Bronchial epithelial cell (primary cell): ENCODE measurements at regions not wholly inside any gene's neighbourhood (a gene's known extent, or its start where the extent isn't known, plus 50 kb on each side); places are given as distances from the start of the nearest gene placed in this dataset.

Experiments used
- DNase-seq: peaks from one replicate; pipeline ENCODE4 v3.0.0-alpha.2; 2010; ENCODE audit warnings: low read depth
- FAIRE-seq: peaks from 2 replicates; lab custom pipeline; 2011; peaks lifted over from hg19 to GRCh38; lab: Jason Lieb, UNC
- H3K27me3 ChIP-seq: 2 replicates; pipeline ENCODE4 v1.5.1; 2011; ENCODE audit warnings: low read length; ENCODE audit not compliant: control insufficient read depth, insufficient read depth
- H3K36me3 ChIP-seq: 2 replicates; pipeline ENCODE4 v1.5.1; 2011; ENCODE audit warnings: low read length; ENCODE audit not compliant: control insufficient read depth, insufficient read depth
- H3K4me3 ChIP-seq: 2 replicates; pipeline ENCODE4 v1.5.1; 2011; ENCODE audit warnings: mild to moderate bottlenecking, low read depth, low read length, control low read depth
- CTCF ChIP-seq: IDR thresholded peaks from 2 replicates; pipeline ENCODE4 v1.5.1; 2011; ENCODE audit warnings: mild to moderate bottlenecking, moderate library complexity, low read length, control low read depth, inconsistent platforms; ENCODE audit not compliant: insufficient read depth, severe bottlenecking

GRCh38 chr5:152838241-152838786, 433.2 kb upstream of the NMUR2 start:
- DNase-seq: no peak
- no peaks in the 10 kb centered on the region for H3K27me3 ChIP-seq
- no peak for FAIRE-seq
- H3K36me3 ChIP-seq: no peaks in the 10 kb centered on the region
- H3K4me3 ChIP-seq: no peak overlapping the region
- TF ChIP-seq CTCF: no peak

GRCh38 chr5:152844713-152845112, 439.6 kb upstream of the NMUR2 start:
- no peak for FAIRE-seq
- no peak for TF ChIP-seq CTCF
- no peak for DNase-seq
- Histone ChIP-seq H3K36me3 (no peaks in the 10 kb centered on the region), H3K4me3 (no peak overlapping the region), H3K27me3 (no peaks in the 10 kb centered on the region)

GRCh38 chr5:152853361-152853760, 448.3 kb upstream of the NMUR2 start:
- no peaks in the 10 kb centered on the region for H3K36me3 ChIP-seq
- FAIRE-seq: no peak
- no peak overlapping the region for H3K4me3 ChIP-seq
- TF ChIP-seq CTCF: no peak
- no peak for DNase-seq
- H3K27me3 ChIP-seq: no peaks in the 10 kb centered on the region

- FAIRE-seq (no peak), DNase-seq (no peak)
- TF ChIP-seq CTCF: no peak
- Histone ChIP-seq H3K27me3 (no peaks in the 10 kb centered on the region), H3K36me3 (no peaks in the 10 kb centered on the region), H3K4me3 (no peak overlapping the region)
Observed at GRCh38 chr5:152855441-152855840, 450.4 kb upstream of the NMUR2 start.

- no peak overlapping the region for H3K4me3 ChIP-seq
- DNase-seq (no peak), FAIRE-seq (no peak)
- H3K27me3 ChIP-seq: no peaks in the 10 kb centered on the region
- no peaks in the 10 kb centered on the region for H3K36me3 ChIP-seq
- no peak for TF ChIP-seq CTCF
Observed at GRCh38 chr5:152861231-152861630, 456.2 kb upstream of the NMUR2 start.

- FAIRE-seq (no peak), DNase-seq (no peak)
- Histone ChIP-seq H3K27me3 (no peaks in the 10 kb centered on the region), H3K36me3 (no peaks in the 10 kb centered on the region), H3K4me3 (no peak overlapping the region)
- TF ChIP-seq CTCF: no peak
Observed at GRCh38 chr5:152864447-152864846, 459.4 kb upstream of the NMUR2 start.
